K562 (cell line): ENCODE measurements at regions not wholly inside any gene's neighbourhood (a gene's known extent, or its start where the extent isn't known, plus 50 kb on each side); places are given as distances from the start of the nearest gene placed in this dataset.

Experiments
- ATAC-seq: fragments of 200-7000 bp; cut with Tn5 transposase; 3 replicates; pipeline ENCODE4 v1.9.1; 2020; ENCODE audit warnings: moderate library complexity
- BruUV-seq: library from RNA; stranded (reverse); fragments of 400-500 nt; replicated peaks from 2 replicates; lab custom pipeline; 2021; lab: Mats Ljungman, UMichigan
- CTCF ChIA-PET: fragments of 300-600 bp; formaldehyde crosslinking; extraction: SDS; loops from one replicate; lab custom pipeline; 2021; ENCODE audit warnings: low intra/inter-chr PET ratio; lab: Yijun Ruan, JAX
- POLR2A ChIA-PET: fragments of 300-600, 350-650 bp; sonication (Branson Sonifier 250); formaldehyde crosslinking; extraction: SDS; loops from one replicate; lab custom pipeline; 2021; ENCODE audit warnings: antibody characterized with exemption, inconsistent platforms; lab: Yijun Ruan, JAX
- DNase-seq, 4 experiments: peaks; one replicate each; pipeline versions ENCODE4 v3.0.0 to v3.0.0-alpha.2; 2011 to 2018; ENCODE audit warnings: low spot score in 3 of 4, mixed read lengths in 3 of 4; ENCODE audit errors: extremely low read depth in 1 of 4
- FAIRE-seq: peaks from 2 replicates; lab custom pipeline; 2011; peaks lifted over from hg19 to GRCh38; lab: Jason Lieb, UNC
- H2AFZ ChIP-seq: 2 replicates; pipeline ENCODE4 v1.6.0; 2011; ENCODE audit warnings: low read depth, low read length, control low read depth, inconsistent platforms
- H3K27ac ChIP-seq: fragments of 200-600 bp; 3 replicates; pipeline ENCODE4 v1.8.0; 2011; ENCODE audit warnings: low read depth, mild to moderate bottlenecking, control low read depth, inconsistent platforms, low read length, moderate library complexity, mixed read lengths; ENCODE audit errors: extremely low read depth
- H3K27me3 ChIP-seq, 2 experiments: fragments of 300-600 bp in 1 of 2; 2 replicates in 1 of 2; 3 replicates in 1 of 2; pipeline versions ENCODE4 v1.6.0 to v1.8.0; 2011; ENCODE audit warnings: inconsistent platforms in 2 of 2, low read length in 2 of 2, mild to moderate bottlenecking in 1 of 2, mixed read lengths in 1 of 2, moderate library complexity in 1 of 2; ENCODE audit not compliant: control insufficient read depth in 2 of 2, insufficient read depth in 2 of 2
- H3K36me3 ChIP-seq: fragments of 300-600 bp; 3 replicates; pipeline ENCODE4 v1.8.0; 2011; ENCODE audit warnings: mild to moderate bottlenecking, low read length, inconsistent platforms; ENCODE audit not compliant: control insufficient read depth, insufficient read depth
- H3K4me1 ChIP-seq, 2 experiments: fragments of 200-600 bp in 1 of 2; replicated peaks in 1 of 2; 2 replicates in 1 of 2; 3 replicates in 1 of 2; pipeline versions ENCODE4 v1.5.1 to v1.8.0; 2011; ENCODE audit warnings: inconsistent platforms in 2 of 2, low read length in 2 of 2, mild to moderate bottlenecking in 1 of 2, mixed read lengths in 1 of 2, moderate library complexity in 1 of 2; ENCODE audit not compliant: control insufficient read depth in 2 of 2, insufficient read depth in 2 of 2
- H3K4me2 ChIP-seq: 2 replicates; pipeline ENCODE4 v1.6.1; 2011; ENCODE audit warnings: low read length, control low read depth, inconsistent platforms, mixed read lengths; ENCODE audit not compliant: insufficient read depth
- H3K4me3 ChIP-seq: fragments of 200-600 bp; sonication (generic), shearing (Covaris generic); 2 replicates; pipeline ENCODE4 v1.5.1; 2016; ENCODE audit warnings: control low read depth, inconsistent platforms
- H3K79me2 ChIP-seq: fragments of 200-600 bp; 3 replicates; pipeline ENCODE4 v1.8.0; 2011; ENCODE audit warnings: low read length, inconsistent platforms; ENCODE audit not compliant: control insufficient read depth, insufficient read depth
- H3K9ac ChIP-seq, 2 experiments: 2 replicates each; pipeline versions ENCODE4 v1.6.0 to v1.6.1; 2011; ENCODE audit warnings: low read depth in 2 of 2, low read length in 2 of 2, control low read depth in 1 of 2, inconsistent platforms in 1 of 2, mild to moderate bottlenecking in 1 of 2, mixed read lengths in 1 of 2; ENCODE audit not compliant: insufficient read depth in 1 of 2
- H3K9me1 ChIP-seq: one replicate; pipeline ENCODE4 v1.6.0; 2011; ENCODE audit warnings: inconsistent platforms, mild to moderate bottlenecking, low read length, moderate library complexity; ENCODE audit not compliant: control insufficient read depth, insufficient read depth
- H3K9me3 ChIP-seq: replicated peaks from 2 replicates; pipeline ENCODE4 v1.5.1; 2011; ENCODE audit warnings: low read depth, low read length, inconsistent platforms; ENCODE audit not compliant: control insufficient read depth, insufficient read depth
- H4K20me1 ChIP-seq: replicated peaks from 2 replicates; pipeline ENCODE4 v1.6.1; 2011; ENCODE audit warnings: low read length, inconsistent platforms, mixed read lengths; ENCODE audit not compliant: control insufficient read depth, insufficient read depth
- ATF1 ChIP-seq, 2 experiments: fragments of 450-650 bp in 1 of 2; IDR thresholded peaks; 2 replicates each; pipeline ENCODE4 v1.6.1; 2016; ENCODE audit warnings: missing compliant biosample characterization in 1 of 2, missing genetic modification characterization in 1 of 2
- CLOCK ChIP-seq: fragments of 250-450 bp; sonication (Bioruptor Pico); IDR thresholded peaks from 2 replicates; pipeline ENCODE4 v1.4.0; 2020; ENCODE audit warnings: mild to moderate bottlenecking, moderate library complexity, borderline replicate concordance
- CTCF ChIP-seq, 3 experiments: IDR thresholded peaks in 2 of 3; conservative IDR thresholded peaks in 1 of 3; 2 replicates each; pipeline ENCODE4 v1.5.1; 2011 to 2012; ENCODE audit warnings: low read length in 3 of 3, mild to moderate bottlenecking in 3 of 3, control low read depth in 2 of 3, improper control_type of control experiment in 1 of 3, inconsistent platforms in 1 of 3, low read depth in 1 of 3, mixed read lengths in 1 of 3, moderate library complexity in 1 of 3; ENCODE audit not compliant: insufficient read depth in 2 of 3
- MLX ChIP-seq, 2 experiments: fragments of 450-650 bp in 1 of 2; sonication (generic) in 1 of 2; formaldehyde crosslinking; conservative IDR thresholded peaks; 2 replicates each; pipeline versions ENCODE4 v1.4.0 to v1.8.1; 2020 to 2022; ENCODE audit warnings: mild to moderate bottlenecking in 1 of 2, missing genetic modification reagents in 1 of 2
- NR4A1 ChIP-seq, 2 experiments: fragments of 250-450 bp in 1 of 2; fragments of 450-650 bp in 1 of 2; sonication (Bioruptor Pico) in 1 of 2; IDR thresholded peaks; 2 replicates each; pipeline versions ENCODE4 v1.4.0 to v1.6.1; 2016 to 2020; ENCODE audit warnings: mild to moderate bottlenecking in 2 of 2, missing compliant biosample characterization in 1 of 2, missing genetic modification characterization in 1 of 2, moderate library complexity in 1 of 2
- PURB ChIP-seq: sonication (generic); formaldehyde crosslinking; IDR thresholded peaks from 2 replicates; pipeline ENCODE4 v1.9.0; 2021; ENCODE audit warnings: low read depth, mild to moderate bottlenecking, missing genetic modification reagents
- STAT5B ChIP-seq: fragments of 250-450 bp; sonication (Bioruptor Pico); IDR thresholded peaks from 2 replicates; pipeline ENCODE4 v1.8.0; 2021; ENCODE audit warnings: mild to moderate bottlenecking, inconsistent platforms
- XRCC3 ChIP-seq: fragments of 450-650 bp; IDR thresholded peaks from 2 replicates; pipeline ENCODE4 v1.6.1; 2017; ENCODE audit warnings: mild to moderate bottlenecking, moderate library complexity
- ZHX1 ChIP-seq: fragments of 150-350 bp; conservative IDR thresholded peaks from 2 replicates; pipeline ENCODE4 v1.6.1; 2014; ENCODE audit warnings: low read length
- WGBS: fragments of 100-300 bp; shearing (Covaris generic); methylation state at CpG from one replicate; pipeline ENCODE4 v1.1.6; 2016; ENCODE audit warnings: low coverage, mixed read lengths; ENCODE audit not compliant: insufficient coverage; ENCODE audit errors: missing lambda C conversion rate; 5-methylcytosine and 5-hydroxymethylcytosine counted together
- in situ Hi-C: fragments of 300-500 bp; cut with MboI; formaldehyde crosslinking; loops from 4 replicates; pipeline ENCODE4 v1.15.0; 2018; ENCODE audit warnings: inconsistent platforms, mixed read lengths
- intact Hi-C: fragments of 100-400 bp; cut with micrococcal nuclease; formaldehyde crosslinking; loops from 2 replicates; pipeline ENCODE4 v1.14.2; 2022

GRCh38 chr22:49112661-49113626 is 714.7 kb downstream of the BRD1 start:
- H3K79me2 ChIP-seq, result no peaks in the 10 kb centered on the region
- no peak for FAIRE-seq
- no peak for DNase-seq
- ChIA-PET POLR2A (no interaction called here), CTCF (no interaction called here)
- H2AFZ ChIP-seq, result no peak overlapping the region
- H3K36me3 ChIP-seq, result no peaks in the 10 kb centered on the region
- intact Hi-C loops (no loop called here), in situ Hi-C loops (no loop called here)
- BruUV-seq, result no TSS peak
- WGBS, result 4% methylated on average over 8 of the region's 16 CpGs
- H3K4me2 ChIP-seq, result no peak overlapping the region
- H4K20me1 ChIP-seq, result no peaks in the 10 kb centered on the region
- no peaks in the 10 kb centered on the region for H3K4me1 ChIP-seq
- no peak for ATAC-seq
- no peak overlapping the region for H3K4me3 ChIP-seq
- H3K9me3 ChIP-seq, result no peaks in the 10 kb centered on the region
- peaks cover 2 to 30% of the 10 kb centered on the region in 2 experiments; a peak in 3 of 5 replicates for H3K27me3 ChIP-seq
- no peak overlapping the region for H3K27ac ChIP-seq
- H3K9me1 ChIP-seq, result no peaks in the 10 kb centered on the region
- H3K9ac ChIP-seq, result no peak overlapping the region
- TF ChIP-seq CTCF (IDR thresholded peaks at IDR 0.05 in 2 of 3, conservative IDR thresholded peaks at IDR 0.05 in 1 of 3; ENCODE audit: insufficient read depth in 2 of 3, low read depth in 1 of 3, low read length in 3 of 3), result no peak
- TF ChIP-seq CLOCK (CRISPR knock-in tag), result no peak
- TF ChIP-seq ZHX1, result no peak
- no peak for TF ChIP-seq NR4A1 (CRISPR knock-in tag; IDR thresholded peaks at IDR 0.05)
- no peak for TF ChIP-seq NR4A1 (tag; IDR thresholded peaks at IDR 0.05)
- no peak for TF ChIP-seq PURB (CRISPR knock-in tag)
- no peak for TF ChIP-seq XRCC3
- TF ChIP-seq STAT5B, result no peak
- TF ChIP-seq ATF1 (CRISPR knock-in tag; IDR thresholded peaks at IDR 0.05), result no peak
- TF ChIP-seq ATF1 (tag; IDR thresholded peaks at IDR 0.05), result no peak
- TF ChIP-seq MLX (CRISPR knock-in tag; conservative IDR thresholded peaks at IDR 0.05), result no peak
